ENCODE measurements at regions not wholly inside any gene's neighbourhood (a gene's known extent, or its start where the extent isn't known, plus 50 kb on each side); places are given as distances from the start of the nearest gene placed in this dataset.

- TF ChIP-seq POLR2AphosphoS5 (IDR thresholded peaks at IDR 0.05): no peak
- no peak for TF ChIP-seq CTCF (IDR thresholded peaks at IDR 0.05)
- no peak for TF ChIP-seq EP300 (IDR thresholded peaks at IDR 0.05)
Measured at GRCh38 chr2:81171447-81171846, 866.9 kb upstream of the LRRTM1 start.

All from upper lobe of left lung (tissue), 4 donors.